Spleen (tissue), 7 donors: ENCODE measurements at regions not wholly inside any gene's neighbourhood (a gene's known extent, or its start where the extent isn't known, plus 50 kb on each side); places are given as distances from the start of the nearest gene placed in this dataset.

Experiments
- CTCF ChIP-seq, 11 experiments: fragments of 200-600 bp in 7 of 11; fragments of 450-650 bp in 4 of 11; sonication (generic) in 4 of 11; IDR thresholded peaks in 8 of 11; conservative IDR thresholded peaks in 3 of 11; 1 replicate in 7 of 11; 2 replicates in 4 of 11; pipeline versions ENCODE4 v1.4.0 to v1.8.0; 2016 to 2021; ENCODE audit warnings: antibody characterized with exemption in 11 of 11, inconsistent platforms in 4 of 11, mild to moderate bottlenecking in 1 of 11
- POLR2AphosphoS5 ChIP-seq, 3 donors: sonication (generic); formaldehyde crosslinking; IDR thresholded peaks; one replicate each; pipeline ENCODE4 v1.5.1; 2017; ENCODE audit warnings: antibody characterized with exemption in 3 of 3
- donor health status: DM: no; HTN: no; CAD: no; lungs with moderate emphysema.
- donor health status: DM: no; HTN: no; CAD: no.
- donor health status: DM: no; HTN: no; CAD: no.

DNA sequence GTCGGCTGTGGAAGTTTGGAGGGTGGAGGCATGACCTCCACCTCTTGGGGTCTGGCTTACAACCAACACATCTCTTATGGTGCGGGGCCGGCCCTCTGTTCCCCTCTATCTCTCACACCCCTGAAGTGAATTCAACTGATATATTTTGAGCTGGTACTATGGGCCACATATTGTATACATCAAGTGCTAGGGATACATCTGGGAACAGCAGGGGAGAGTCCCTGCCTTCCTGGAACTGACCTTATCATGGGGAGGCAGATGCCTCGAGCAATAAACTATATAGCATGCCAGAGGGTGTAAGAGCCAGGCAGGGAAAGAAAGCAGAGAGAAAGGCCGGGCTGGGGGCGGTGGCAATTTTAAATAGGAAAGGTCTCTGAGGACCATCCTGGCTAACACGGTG lies 60.4 kb upstream of the TRPM1 start:
- no peak for TF ChIP-seq POLR2AphosphoS5 (IDR thresholded peaks at IDR 0.05)
- TF ChIP-seq CTCF (IDR thresholded peaks at IDR 0.05 in 8 of 11, conservative IDR thresholded peaks at IDR 0.05 in 3 of 11): no peak
